ENCODE measurements at regions not wholly inside any gene's neighbourhood (a gene's known extent, or its start where the extent isn't known, plus 50 kb on each side); places are given as distances from the start of the nearest gene placed in this dataset.

DNA sequence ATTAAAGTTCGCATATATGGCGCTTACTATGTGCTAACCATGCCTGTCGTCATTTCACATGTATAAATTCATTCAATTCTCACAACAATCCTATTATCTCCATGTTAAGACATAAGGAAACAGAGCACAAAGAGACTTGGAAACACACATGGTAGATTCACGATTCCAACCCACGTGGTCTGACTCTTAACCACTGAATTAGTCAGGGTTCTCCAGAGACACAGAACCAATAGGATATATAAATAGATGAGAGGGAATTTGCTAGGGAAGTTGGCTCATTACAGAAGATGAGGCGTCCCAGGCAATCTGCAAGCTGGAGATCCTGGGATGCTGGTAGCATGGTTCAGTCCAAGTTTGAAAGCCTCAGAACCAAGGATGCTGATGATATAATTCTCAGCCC is 765.3 kb downstream of the TBL1XR1 start:
- DNase-seq (ENCODE audit: low read depth, low spot score): no peak

DNA sequence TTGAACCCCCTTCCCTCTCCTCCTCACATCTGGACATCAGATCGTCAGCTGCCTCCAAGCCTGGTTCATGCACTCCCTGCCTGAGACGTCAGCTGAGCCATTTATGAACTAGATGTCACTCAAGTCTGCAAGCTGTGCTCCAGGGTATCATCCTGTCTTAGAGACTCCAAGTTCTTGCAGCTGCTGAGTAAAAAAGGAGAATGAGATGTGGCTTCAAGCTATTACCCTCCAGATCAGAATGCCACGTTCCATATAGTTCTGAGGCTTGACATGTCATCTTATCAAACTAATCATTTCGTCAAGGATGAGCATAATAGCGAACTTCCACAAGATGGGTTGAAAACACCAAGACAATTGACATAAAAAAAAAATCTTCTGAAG is 766.3 kb downstream of the TBL1XR1 start:
- DNase-seq (ENCODE audit: low read depth, low spot score): no peak

DNA sequence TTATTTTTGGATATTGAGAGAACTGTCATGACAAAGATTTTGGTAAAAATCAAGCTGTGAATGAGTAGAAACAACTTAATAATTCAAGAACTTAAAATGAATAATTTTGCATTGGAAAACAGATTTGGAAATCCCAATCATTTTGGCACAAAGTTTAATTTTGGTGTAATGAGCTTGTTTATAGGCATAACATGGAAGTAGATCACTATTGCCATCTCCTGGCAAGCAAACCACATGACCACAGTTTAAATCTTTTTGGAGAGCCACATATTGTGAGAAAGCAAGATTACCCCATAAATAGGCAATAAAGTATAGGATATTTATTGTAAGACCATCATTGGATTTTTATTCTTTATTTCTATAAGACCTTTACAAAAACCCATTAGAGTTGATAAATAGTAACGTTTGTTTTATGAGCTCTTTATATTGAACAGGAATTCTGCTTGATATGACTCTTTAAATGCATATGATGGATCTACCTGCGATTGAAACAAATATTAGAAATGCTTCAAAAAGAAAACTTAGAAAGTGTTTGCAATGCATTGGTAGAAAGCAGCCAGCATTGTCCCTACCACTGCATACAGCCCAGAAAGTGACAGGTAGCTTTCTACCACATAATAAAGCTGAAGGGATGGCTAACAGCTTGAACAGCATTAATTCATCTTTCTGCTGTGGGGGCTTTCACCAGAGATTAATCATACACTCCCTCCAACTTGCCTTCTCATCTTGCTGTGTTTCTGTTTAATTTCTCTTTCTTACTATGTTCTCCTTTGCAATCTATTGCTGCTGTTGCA is 766.8 kb downstream of the TBL1XR1 start:
- no peak for DNase-seq (ENCODE audit: low read depth, low spot score)

DNA sequence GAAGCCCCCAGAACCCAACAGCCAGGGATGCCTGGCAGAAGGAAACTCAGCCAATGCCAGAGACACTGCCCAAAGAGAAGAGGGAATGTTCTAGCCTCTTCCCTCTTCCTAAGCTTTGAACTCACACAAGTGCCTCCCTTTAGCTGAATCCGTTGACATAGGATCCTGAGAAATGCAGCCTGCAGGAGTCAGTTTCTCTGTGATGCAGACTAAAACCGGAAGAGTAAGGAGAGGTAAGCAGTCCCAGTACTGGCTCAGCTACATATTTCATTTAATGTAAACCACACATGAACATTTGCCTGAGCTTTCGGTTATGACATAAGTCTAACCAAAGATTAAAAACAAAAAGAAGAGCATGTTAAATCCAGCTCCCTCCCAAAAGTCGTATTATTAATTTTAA is 768.7 kb downstream of the TBL1XR1 start:
- peak; percentile 11 for DNase-seq (ENCODE audit: low read depth, low spot score)

DNA sequence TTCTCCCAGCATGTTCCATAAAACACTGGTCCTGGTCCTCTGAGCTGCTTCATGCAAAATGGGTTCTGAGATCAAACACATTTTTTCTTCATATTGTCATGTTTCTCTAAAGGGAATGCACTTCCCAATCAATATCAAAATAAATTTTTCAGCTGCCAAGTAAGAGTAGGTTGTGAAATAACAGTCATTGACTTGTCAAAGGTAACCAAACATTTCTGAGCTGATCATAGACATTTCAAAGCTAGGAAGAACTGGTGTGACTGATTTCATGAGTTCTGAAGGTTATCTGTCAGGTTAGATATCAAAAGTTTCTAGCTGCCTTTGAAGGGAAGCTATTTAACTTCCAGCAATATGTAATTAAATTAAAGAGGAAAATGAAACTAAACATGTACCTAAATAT is 770.9 kb downstream of the TBL1XR1 start:
- no peak for DNase-seq (ENCODE audit: low read depth, low spot score)

DNA sequence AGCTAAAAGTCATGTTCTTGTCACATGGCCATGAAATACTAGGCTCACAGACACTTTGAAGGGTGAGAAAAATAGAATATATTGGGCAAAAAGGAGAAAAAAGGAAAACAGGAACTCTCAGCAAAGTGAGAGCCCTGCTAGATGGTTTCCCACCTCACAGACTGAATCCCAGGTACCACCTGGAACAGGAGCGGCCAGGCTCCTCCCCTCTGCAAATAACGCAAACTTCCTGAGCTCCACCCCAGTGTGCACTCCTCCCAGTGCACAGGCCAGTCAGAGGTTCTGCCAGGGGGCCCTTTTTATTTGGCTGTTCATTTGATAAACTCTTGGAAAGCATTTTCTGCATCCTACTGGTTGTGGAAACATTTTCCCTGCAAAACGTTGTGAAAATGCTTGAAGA is 780.4 kb downstream of the TBL1XR1 start:
- DNase-seq (ENCODE audit: low read depth, low spot score): no peak

DNA sequence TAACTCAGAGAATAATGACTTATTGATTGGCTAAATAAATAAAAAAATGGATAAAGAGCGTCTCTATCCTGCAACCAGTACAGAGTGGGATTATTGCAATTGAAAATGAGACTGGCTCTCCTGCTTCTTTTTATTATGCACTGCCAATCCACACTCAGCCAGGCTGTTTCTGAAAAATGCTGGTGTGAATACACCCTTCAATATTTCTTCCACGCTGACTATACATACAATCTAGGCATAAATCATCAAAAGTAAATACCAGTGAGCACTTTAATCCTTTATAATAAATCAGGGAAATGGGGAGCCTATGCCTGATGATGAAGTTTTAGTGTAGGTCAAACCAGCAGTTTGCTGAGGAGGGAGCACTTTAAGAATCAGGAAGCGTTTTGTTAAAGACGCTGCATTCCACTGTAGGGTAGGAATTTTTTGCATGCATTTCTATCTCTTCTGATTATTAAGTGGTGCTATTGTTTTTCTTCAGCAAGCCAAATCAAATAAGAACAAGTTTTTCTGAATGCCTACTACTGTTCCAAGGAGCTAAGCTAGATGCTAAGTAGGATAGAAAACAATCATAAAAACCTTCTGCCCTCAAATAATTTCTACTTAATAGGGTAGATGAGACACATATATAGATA is 781.5 kb downstream of the TBL1XR1 start:
- DNase-seq (ENCODE audit: low read depth, low spot score): no peak

DNA sequence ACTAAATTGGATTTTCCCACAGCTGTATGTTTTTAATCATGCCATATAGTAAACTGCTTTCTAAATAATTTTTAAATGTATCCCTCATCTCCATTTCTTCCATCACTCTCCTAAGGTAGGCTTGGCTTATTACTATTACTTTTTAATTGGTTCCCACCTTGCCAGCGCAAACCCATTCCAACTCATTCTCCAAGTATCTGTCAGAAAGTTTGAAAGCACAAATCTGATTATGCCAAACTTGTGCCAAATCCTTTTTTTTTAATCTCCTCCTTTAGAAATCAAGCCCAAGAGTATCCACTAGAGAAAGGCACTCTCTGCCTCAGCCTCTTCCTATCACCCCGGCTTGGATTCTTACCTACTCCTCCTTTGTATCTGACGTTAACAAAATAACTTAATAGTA is 784.5 kb downstream of the TBL1XR1 start:
- DNase-seq (ENCODE audit: low read depth, low spot score): no peak

DNA sequence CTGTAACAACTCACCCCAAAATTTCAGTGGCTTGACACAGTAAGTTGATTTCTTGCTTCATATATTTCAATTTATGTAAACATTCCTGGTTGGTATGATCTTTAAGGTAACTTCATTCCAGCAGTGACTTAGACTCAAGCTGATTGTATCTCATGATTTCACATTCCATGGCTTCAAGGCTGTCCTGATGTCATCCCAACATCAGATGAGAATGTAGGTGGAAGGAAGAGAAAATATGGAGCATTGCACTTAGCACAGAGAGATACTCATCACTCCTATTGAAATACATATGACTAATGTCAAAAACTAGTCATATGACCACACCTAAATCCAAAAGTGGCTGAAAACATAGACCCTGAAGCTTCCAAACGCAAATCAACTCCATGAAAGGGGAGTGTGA is 793.8 kb downstream of the TBL1XR1 start:
- no peak for DNase-seq (ENCODE audit: low read depth, low spot score)

DNA sequence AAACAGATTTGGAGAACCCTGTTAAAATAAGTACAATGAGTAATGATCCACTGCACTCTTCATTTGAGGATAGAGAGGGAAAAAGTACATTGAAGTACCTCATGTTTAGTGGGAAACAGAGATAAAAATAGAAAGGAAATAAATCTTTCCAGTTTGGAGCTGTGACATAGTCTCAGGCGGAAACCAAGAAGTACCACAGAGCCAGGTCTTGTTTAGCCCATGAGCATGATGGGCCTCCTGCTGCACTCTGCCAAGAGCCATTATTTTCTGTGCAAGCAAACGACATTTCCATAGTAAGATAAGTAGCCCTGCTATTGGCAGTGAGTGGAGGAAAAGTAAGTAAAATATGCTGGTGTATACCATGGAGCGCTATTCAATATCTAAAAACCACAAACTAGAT is 796.1 kb downstream of the TBL1XR1 start:
- DNase-seq (ENCODE audit: low read depth, low spot score): no peak

DNA sequence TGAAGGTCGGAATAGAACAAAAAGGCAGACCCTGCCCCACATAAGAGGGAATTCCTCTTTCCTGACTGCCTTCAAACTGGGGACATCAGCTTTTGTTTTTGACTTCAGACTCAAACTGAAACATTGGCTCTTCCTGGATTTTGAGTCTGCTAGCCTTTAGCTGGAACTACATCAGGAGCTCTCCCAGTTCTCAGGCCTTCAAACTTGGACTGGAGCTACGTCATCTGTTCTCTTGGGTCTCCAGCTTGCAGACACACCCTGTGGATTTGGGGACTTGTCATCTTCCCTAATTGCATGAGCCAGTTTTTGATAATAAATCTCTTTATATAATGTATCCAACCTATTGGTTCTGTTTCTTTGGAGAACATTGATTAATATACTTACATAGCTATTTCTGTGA is 798.1 kb downstream of the TBL1XR1 start:
- no peak for DNase-seq (ENCODE audit: low read depth, low spot score)

DNA sequence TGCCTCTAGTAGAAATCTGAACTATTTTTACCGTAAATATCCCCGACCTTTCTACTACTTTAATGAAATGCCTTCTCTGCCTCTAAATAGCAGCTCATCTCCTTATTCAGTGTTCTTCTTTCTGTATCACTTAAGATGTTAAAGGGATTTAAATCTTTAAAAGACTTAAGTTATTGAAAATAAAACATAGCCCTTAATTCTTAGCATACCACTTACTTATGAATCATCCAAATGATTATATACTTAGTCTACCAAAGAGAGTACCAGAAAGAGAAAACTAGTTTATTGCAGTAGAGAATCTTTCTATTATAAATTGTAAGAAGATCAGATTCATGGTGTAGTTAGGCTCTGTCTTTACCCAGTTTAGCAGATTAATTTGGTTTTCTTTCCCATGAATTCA is 802.0 kb downstream of the TBL1XR1 start:
- DNase-seq (ENCODE audit: low read depth, low spot score): no peak

DNA sequence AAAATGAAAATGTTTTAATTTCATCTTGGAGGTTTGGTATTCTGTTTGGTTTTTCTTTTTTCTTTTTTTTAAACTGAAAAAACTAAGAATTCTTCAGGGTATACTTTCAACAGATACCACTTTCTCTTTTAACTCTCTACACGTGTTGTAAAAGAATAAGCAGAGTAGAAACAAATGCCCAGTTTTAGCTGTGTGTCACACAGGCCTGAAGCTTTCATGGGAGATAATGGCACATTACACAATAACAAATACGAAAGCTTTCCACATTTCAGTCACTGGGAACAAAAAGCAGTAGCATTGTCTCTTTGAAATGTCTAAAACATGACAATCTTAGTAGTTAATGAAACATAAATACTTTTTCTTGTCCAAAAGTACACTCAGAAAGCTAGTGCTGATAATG is 818.5 kb downstream of the TBL1XR1 start:
- DNase-seq (ENCODE audit: low read depth, low spot score): no peak

DNA sequence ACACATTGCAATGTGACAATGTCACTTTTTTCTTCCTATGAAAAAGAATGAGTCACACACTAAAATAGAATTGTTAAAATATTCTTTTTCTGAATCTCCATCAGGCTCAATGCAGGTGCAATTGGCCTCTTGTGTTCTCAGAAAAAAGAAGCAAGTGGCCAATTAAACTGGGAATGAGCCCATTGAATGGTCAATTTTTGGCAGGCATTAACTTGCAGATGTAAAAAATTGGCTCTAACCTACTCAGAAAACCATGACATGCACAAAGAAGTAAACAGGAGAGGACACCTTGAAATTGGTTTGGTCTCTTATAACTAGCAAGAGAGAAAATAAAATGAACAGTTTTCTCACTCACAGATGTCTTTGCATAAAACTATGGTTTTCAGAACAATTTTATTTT is 820.8 kb downstream of the TBL1XR1 start:
- no peak for DNase-seq (ENCODE audit: low read depth, low spot score)

DNA sequence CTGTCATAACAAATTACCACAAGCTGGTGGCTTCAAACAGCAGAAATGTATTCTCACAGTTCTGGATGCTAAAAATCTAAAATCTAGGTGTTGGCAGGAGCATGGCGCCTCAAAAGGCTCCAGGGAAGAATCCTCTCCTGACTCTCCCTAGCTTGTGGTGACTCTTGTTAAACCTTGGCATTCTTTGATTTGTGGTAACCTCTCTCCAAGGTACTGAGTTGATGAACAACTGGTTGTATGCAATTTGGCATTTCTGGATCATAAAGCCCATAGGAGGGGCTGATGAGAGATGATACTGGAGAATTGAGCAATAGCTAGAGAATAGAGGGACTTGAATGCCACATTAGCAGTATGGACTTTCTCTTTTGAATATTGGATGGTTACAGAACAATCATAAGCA is 821.8 kb downstream of the TBL1XR1 start:
- DNase-seq (ENCODE audit: low read depth, low spot score): no peak

DNA sequence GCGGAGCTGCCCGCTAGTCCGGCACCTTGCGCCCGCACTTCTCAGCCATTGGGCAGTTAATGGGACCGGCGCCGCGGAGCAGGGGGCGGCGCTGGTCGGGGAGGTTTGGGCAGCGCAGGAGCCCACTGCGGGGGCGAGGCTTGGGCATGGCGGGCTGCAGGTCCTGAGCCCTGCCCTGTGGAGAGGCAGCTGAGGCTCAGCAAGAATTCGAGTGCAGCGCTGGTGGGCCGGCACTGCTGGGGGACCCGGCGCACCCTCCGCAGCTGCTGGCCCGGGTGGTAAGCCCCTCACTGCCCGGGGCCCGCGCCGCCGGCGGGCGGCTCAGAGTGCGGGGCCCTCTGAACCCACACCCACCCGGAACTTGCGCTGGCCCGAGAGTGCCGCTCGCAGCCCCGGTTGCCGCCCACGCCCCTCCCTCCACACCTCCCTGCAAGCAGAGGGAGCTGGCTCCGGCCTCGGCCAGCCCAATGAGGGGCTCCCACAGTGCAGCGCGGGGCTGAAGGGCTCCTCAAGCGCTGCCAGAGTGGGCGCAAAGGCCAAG is 835.0 kb downstream of the TBL1XR1 start:
- no peak for DNase-seq (ENCODE audit: low read depth, low spot score)

DNA sequence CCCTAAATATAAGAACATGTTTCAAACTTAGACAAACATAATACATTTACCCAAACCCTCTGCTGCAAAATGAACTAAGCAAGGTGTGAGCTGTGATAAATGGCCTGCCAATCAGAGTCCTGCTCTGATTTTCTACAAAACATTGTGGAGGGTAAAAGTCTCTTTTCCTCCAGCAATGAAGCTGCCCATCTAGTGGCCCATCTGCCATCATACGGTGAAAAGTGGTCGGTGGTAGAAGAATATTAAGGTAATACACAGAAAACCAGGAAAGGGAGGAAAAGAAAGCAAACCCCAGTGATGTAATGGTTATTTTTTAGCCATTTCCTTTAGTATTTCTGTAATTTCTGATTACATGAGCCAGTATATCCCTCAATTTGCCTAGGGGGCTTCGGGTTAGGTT is 838.1 kb downstream of the TBL1XR1 start:
- DNase-seq (ENCODE audit: low read depth, low spot score): no peak

DNA sequence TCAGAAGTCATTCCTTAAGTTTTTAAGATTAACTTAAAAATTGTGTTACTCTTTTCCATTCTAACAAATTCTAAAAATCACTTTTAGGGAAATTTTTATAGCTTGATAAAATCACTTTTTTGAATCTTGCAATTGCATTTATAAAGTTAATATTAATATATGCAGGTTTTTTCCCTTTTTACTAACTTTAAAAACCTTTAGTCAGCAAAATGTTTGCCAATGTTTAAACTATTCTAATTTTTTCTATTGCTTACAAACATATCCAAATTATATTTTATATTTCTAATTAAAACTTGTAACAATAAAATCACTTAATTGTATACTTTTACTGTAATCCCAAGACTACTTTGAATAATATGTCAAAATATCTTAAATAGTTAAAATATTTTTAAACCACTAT is 839.4 kb downstream of the TBL1XR1 start:
- no peak for DNase-seq (ENCODE audit: low read depth, low spot score)

DNA sequence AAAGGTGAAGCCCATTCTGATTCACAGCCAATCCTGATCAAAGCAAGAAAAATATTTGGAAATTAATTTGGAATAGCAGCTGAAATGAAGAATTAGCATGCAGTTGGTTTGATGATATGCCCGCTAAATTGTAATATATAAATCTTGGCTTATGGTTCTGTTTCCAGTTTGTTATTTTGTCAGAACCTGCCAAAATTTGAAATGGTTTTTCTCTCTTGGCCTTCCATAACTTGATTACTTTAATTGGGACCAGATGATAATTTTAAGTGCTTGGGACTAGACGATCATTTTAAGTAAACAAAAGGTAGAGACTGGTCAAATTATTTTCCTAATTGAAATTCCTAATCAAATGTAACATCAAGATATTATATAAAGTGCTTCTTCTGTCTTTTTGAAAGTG is 842.4 kb downstream of the TBL1XR1 start:
- no peak for DNase-seq (ENCODE audit: low read depth, low spot score)

DNA sequence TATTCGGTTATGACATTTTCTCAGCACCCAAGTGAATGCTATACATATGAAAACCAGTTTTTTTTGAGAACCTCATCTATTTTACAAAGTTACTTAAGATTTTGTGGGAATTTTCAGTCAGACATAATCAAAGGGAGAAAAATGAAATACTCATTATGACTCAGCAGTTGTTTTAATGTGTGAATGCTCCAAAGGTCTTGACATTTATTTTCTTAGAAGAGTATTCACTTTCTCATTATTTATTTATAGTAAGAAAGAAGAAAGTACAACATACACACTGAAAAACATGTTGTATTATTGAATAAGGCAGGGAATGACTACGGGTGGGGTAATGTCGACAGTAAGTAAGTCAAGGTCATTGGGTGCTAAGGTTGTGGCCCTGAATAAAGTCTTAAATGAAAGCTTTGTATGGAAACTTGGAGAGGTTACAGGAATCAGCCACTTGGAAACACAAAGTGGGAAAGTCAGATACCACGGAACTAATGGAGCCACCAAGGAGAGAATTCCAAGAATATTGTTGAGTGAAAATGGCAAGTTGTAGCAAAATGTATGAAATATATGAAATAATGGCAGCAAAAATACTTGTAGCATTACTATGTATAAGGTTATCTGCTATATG is 844.5 kb downstream of the TBL1XR1 start:
- no peak for DNase-seq (ENCODE audit: low read depth, low spot score)

DNA sequence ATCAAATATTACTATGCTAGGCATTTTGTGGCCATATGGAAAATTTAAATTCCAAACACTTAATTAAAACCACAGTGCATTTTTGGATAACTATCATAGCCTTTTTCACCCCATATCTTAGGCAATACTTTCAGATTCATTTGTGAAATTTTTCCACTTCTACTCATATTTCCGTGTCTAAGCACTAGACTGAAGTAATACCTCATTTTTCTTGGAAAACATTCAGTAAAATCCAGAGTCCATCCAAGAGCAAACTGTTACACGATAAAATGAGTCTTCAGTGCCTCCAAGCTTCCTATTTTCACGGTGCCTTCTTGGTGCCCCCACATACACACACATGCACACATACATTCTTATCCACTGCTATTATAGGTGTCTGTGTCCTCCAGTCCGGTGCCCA is 845.9 kb downstream of the TBL1XR1 start:
- no peak for DNase-seq (ENCODE audit: low read depth, low spot score)

DNA sequence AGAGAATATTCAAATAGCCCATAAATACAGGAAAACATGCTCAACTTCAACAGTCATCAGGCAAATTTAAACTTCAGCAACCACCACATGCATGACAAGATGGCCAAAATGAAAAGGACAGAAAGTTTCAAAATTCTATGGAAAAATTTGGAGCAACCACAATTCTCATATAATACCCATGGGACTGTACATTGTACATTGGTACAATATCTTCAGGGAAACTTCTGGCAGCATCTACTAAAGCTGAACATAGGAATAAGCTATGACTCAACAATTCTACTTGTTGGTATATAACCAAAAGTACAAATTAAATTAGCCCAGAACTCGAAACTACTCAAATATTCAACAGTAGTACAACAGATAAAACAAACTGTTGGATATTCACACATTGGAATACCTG is 847.6 kb downstream of the TBL1XR1 start:
- no peak for DNase-seq (ENCODE audit: low read depth, low spot score)

All from ELF-1 (cell line).